ENCODE measurements at regions not wholly inside any gene's neighbourhood (a gene's known extent, or its start where the extent isn't known, plus 50 kb on each side); places are given as distances from the start of the nearest gene placed in this dataset.
"Not testable (repeated sequence)": the region's sequence is repeated elsewhere in the genome, so short reads cannot be mapped to it uniquely, and the experiment has no call there.

DNA sequence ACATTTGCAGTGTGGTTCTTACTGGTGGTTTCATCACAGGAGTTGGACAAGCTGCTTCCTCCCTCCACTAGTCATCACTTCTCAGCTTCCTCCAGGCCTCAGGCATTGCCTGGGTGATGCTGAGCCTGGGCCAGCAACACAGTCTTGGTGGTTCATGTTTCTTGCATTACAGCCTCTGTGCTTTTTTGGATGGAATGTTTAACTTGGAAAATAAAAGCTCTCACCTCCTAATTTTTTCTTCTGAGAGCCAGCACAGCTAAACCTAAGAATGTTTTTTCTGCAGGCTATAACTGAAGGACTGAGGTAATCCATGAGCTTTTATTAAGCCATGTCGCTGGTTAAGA, 66.1 kb upstream of the RHOU start:
- ATAC-seq: peak; percentile 31

DNA sequence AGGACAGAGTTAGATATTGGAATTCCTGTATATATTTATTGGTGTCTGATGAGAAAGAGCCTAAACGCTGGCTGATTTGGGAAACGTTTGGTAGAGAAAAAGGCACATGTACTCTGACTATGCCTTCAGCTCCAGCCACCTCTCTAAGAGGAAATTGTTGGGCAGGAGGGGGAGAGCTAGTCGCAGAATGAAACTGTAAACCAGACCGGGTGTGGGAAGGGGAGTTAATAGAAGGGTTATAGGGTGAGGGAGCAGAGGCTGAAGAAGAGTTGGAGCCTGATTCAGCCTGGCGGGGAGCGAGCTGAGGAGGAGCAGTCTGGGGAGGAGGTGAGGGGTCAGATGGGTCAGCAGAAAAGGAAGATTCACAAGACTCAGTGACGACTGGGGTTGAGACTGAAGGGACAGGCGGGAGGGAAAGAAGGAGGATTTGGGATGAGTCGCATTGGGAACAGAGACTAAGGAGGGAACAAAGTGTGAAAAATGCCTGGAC, 54.2 kb upstream of the RHOU start:
- ATAC-seq: not testable (repeated sequence)

DNA sequence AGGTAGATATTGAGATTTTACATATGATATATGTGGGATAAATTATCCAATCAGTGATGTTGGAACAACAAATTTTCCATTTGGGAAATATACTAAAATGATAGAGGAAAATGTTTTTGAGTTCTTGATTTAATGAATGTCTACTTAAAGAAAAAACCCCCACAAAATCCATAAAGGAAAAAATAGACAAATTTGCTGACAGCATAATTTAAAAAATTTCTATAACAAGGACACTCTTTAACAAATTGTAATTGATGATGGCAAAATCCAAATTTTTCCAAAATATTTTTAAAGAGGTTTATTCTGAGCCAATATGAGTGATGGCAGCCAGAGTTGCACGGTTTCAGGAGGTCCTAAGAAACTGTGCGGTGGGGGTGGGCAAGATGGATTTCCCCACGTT, 51.9 kb upstream of the RHOU start:
- ATAC-seq: no peak

DNA sequence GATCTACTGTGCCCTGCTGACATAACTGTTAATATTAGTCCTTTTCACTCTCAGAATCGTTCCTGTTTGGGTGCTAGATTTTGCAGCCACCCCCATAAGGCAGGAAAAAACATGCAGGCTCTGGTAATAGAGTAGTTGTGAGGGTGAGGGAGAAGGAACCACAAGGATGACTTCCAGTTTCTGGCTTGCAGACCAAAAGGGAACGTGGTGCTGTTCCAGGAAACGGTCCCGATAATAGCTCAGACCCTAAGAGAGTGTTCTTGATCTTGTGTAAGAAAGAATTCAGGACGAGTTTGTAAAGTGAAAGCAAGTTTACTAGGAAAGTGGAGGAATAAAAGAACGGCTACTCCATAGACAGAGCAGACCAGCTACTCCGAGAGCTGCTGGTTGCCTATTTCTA, 50.7 kb upstream of the RHOU start:
- no peak for ATAC-seq

DNA sequence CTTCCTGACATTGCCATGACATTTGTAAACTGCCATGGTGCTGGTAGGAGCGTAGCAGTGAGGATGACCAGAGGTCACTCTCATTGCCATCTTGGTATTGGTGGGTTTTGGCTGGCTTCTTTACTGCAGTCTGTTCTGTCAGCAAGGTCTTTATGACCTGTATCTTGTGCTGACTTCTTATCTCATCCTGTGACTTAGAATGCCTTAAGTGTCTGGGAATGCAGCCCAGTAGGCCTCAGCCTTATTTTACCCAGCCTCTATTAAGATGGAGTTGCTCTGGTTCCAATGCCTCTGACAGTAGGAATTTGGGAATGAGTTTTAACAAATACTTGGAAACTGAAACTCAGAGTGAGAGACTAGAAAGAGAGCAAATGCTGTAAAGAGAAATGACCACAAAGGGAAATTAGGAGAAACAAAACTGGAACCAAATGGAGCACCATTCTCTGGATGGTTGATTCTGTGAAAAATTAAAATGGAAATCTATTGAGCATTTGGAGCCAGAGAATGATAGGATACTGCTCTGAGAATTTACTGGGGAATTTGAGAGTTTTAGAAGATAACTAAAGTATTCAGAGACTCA, 50.1 kb upstream of the RHOU start:
- no peak for ATAC-seq
